MM.1S (cell line): ENCODE measurements at regions not wholly inside any gene's neighbourhood (a gene's known extent, or its start where the extent isn't known, plus 50 kb on each side); places are given as distances from the start of the nearest gene placed in this dataset.

Source experiments
- DNase-seq: peaks from one replicate; pipeline ENCODE4 v3.0.0-alpha.2; 2015
- H2AFZ ChIP-seq: fragments of 300-600 bp; sonication (generic); 2 replicates; pipeline ENCODE4 v1.6.0; 2016; ENCODE audit warnings: antibody characterized with exemption, low read length
- H3F3A ChIP-seq: fragments of 300-600 bp; sonication (generic); 2 replicates; pipeline ENCODE4 v1.6.1; 2016; ENCODE audit warnings: mild to moderate bottlenecking, antibody characterized with exemption, low read length, moderate library complexity, mixed read lengths; ENCODE audit not compliant: insufficient read depth
- H3K27ac ChIP-seq: fragments of 300-600 bp; sonication (generic); 2 replicates; pipeline ENCODE4 v1.5.1; 2016; ENCODE audit warnings: mild to moderate bottlenecking, low read length
- H3K27me3 ChIP-seq: fragments of 300-600 bp; sonication (generic); replicated peaks from 2 replicates; pipeline ENCODE4 v1.6.0; 2016; ENCODE audit warnings: low read length; ENCODE audit not compliant: insufficient read depth
- H3K36me3 ChIP-seq: fragments of 300-600 bp; sonication (generic); replicated peaks from 2 replicates; pipeline ENCODE4 v1.6.1; 2016; ENCODE audit warnings: mild to moderate bottlenecking, low read length, mixed read lengths; ENCODE audit not compliant: insufficient read depth
- H3K4me1 ChIP-seq: fragments of 300-600 bp; sonication (generic); 2 replicates; pipeline ENCODE4 v1.6.1; 2016; ENCODE audit warnings: low read length, mixed read lengths
- H3K4me2 ChIP-seq: fragments of 300-600 bp; sonication (generic); 2 replicates; pipeline ENCODE4 v1.6.0; 2016; ENCODE audit warnings: low read depth, low read length
- H3K4me3 ChIP-seq: fragments of 300-600 bp; sonication (generic); 2 replicates; pipeline ENCODE4 v1.5.1; 2016; ENCODE audit warnings: low read length, mixed read lengths
- H3K79me2 ChIP-seq: fragments of 300-600 bp; sonication (generic); 2 replicates; pipeline ENCODE4 v1.6.1; 2016; ENCODE audit warnings: mixed run types, low read length, mixed read lengths
- H3K9ac ChIP-seq: fragments of 300-600 bp; sonication (generic); 2 replicates; pipeline ENCODE4 v1.6.1; 2016; ENCODE audit warnings: low read length, mixed read lengths
- H3K9me2 ChIP-seq: fragments of 300-600 bp; sonication (generic); replicated peaks from 2 replicates; pipeline ENCODE4 v1.6.1; 2016; ENCODE audit warnings: mild to moderate bottlenecking, low read length, mixed read lengths; ENCODE audit not compliant: insufficient read depth
- H3K9me3 ChIP-seq: fragments of 300-600 bp; sonication (generic); replicated peaks from 2 replicates; pipeline ENCODE4 v1.6.1; 2016; ENCODE audit warnings: mild to moderate bottlenecking, low read length, mixed read lengths; ENCODE audit not compliant: insufficient read depth
- H4K20me1 ChIP-seq: fragments of 300-600 bp; sonication (generic); 2 replicates; pipeline ENCODE4 v1.6.1; 2016; ENCODE audit warnings: mild to moderate bottlenecking, low read length, moderate library complexity, mixed read lengths; ENCODE audit not compliant: insufficient read depth
- CTCF ChIP-seq: fragments of 300-600 bp; sonication (generic); IDR thresholded peaks from 2 replicates; pipeline ENCODE4 v1.5.1; 2016; ENCODE audit warnings: antibody characterized with exemption, low read length, mixed read lengths
- EZH2 ChIP-seq: fragments of 300-600 bp; sonication (generic); optimal IDR thresholded peaks from 2 replicates; pipeline ENCODE3; 2017; ENCODE audit warnings: low read depth, mild to moderate bottlenecking, antibody characterized with exemption, low read length, mixed read lengths
- EZH2phosphoT487 ChIP-seq: fragments of 300-600 bp; sonication (generic); IDR thresholded peaks from 2 replicates; pipeline ENCODE4 v1.6.1; 2018; ENCODE audit warnings: antibody characterized with exemption, low read length

GRCh38 chr13:104460554-104460953 is 1394.3 kb upstream of the SLC10A2 start:
- Histone ChIP-seq H3K9ac (no peak overlapping the region), H3K4me1 (no peaks in the 10 kb centered on the region), H3K36me3 (no peaks in the 10 kb centered on the region), H3K4me2 (no peak overlapping the region), H3K9me2 (no peaks in the 10 kb centered on the region), H3F3A (no peaks in the 10 kb centered on the region), H3K27ac (no peak overlapping the region), H3K4me3 (no peak overlapping the region), H3K27me3 (no peaks in the 10 kb centered on the region), H2AFZ (no peak overlapping the region), H3K9me3 (no peaks in the 10 kb centered on the region), H4K20me1 (no peaks in the 10 kb centered on the region), H3K79me2 (no peaks in the 10 kb centered on the region)
- TF ChIP-seq EZH2, result no peak
- no peak for TF ChIP-seq EZH2phosphoT487
- TF ChIP-seq CTCF, result no peak
- DNase-seq, result no peak

- no peak for TF ChIP-seq EZH2
- no peak for TF ChIP-seq CTCF
- TF ChIP-seq EZH2phosphoT487, result no peak
- no peaks in the 10 kb centered on the region for H3K4me1 ChIP-seq
- H3K27ac ChIP-seq, result no peak overlapping the region
- H3K9me2 ChIP-seq, result no peaks in the 10 kb centered on the region
- no peak for DNase-seq
- H3K9ac ChIP-seq, result no peak overlapping the region
- H3K36me3 ChIP-seq, result no peaks in the 10 kb centered on the region
- H3F3A ChIP-seq, result no peaks in the 10 kb centered on the region
- H3K79me2 ChIP-seq, result no peaks in the 10 kb centered on the region
- no peak overlapping the region for H3K4me2 ChIP-seq
- H3K4me3 ChIP-seq, result no peak overlapping the region
- H3K27me3 ChIP-seq, result no peaks in the 10 kb centered on the region
- H3K9me3 ChIP-seq, result no peaks in the 10 kb centered on the region
- H2AFZ ChIP-seq, result no peak overlapping the region
- H4K20me1 ChIP-seq, result no peaks in the 10 kb centered on the region
These were observed 1383.8 kb upstream of the SLC10A2 start for GRCh38 chr13:104450006-104450405.

GRCh38 chr13:104447348-104447747 is 1381.1 kb upstream of the SLC10A2 start:
- DNase-seq, result peak; percentile 25
- H3K9me2 ChIP-seq, result no peaks in the 10 kb centered on the region
- no peak overlapping the region for H3K4me3 ChIP-seq
- H3K27me3 ChIP-seq, result no peaks in the 10 kb centered on the region
- H3K9ac ChIP-seq, result no peak overlapping the region
- no peak overlapping the region for H3K27ac ChIP-seq
- no peak overlapping the region for H3K4me2 ChIP-seq
- TF ChIP-seq EZH2, result no peak
- TF ChIP-seq CTCF, result no peak
- H3K4me1 ChIP-seq, result no peaks in the 10 kb centered on the region
- no peak overlapping the region for H2AFZ ChIP-seq
- no peaks in the 10 kb centered on the region for H3K36me3 ChIP-seq
- no peaks in the 10 kb centered on the region for H3F3A ChIP-seq
- H3K9me3 ChIP-seq, result no peaks in the 10 kb centered on the region
- no peaks in the 10 kb centered on the region for H3K79me2 ChIP-seq
- no peaks in the 10 kb centered on the region for H4K20me1 ChIP-seq
